ENCODE measurements at regions not wholly inside any gene's neighbourhood (a gene's known extent, or its start where the extent isn't known, plus 50 kb on each side); places are given as distances from the start of the nearest gene placed in this dataset.

- DNase-seq = no peak
These were observed 183.4 kb downstream of the SH2D1A start for GRCh38 chrX:124529786-124530185.

DNA sequence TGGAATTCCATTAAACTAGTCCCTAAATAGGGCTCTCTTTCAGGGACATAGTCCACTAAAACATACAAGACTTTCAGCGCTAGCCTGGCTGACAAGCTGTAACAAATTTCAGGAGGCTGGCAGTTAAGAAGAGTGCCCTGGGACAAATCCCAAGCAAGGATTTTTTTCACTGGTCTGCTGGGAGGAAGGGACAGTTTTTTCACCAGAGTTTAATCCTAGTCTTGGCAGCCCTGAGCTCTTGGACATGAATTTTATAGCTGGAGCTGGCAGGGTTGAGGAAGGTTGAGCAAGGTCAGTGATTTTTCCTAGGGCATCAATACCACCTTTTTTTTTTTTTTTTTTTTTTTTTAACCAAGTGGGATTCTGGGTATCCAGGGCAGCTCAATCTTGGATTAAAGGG, 184.4 kb downstream of the SH2D1A start:
- no peak for DNase-seq

DNA sequence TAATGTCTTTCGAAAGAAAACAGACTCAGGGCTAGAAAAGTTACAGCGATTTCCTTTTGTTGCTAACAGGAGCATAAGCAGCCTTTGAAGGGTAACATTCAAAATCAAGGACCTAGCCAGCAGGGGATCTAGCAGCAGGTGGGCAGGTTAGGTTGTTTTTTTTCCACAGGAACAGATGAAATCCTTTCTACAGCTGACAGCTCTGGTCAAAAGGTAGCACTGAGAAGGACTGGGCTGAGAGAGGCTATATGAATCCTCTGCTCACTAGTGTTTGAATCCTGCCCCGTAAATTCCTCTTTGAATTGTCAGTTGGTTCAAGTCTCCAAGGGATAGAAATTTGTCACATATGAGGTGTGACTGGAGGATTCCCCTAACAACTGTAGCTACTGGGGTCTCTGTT, 188.2 kb downstream of the SH2D1A start:
- DNase-seq = no peak

- no peak for DNase-seq
These were observed 194.1 kb downstream of the SH2D1A start for GRCh38 chrX:124540474-124540873.

- no peak for DNase-seq
These were observed 202.2 kb downstream of the SH2D1A start for GRCh38 chrX:124548571-124548970.

DNA sequence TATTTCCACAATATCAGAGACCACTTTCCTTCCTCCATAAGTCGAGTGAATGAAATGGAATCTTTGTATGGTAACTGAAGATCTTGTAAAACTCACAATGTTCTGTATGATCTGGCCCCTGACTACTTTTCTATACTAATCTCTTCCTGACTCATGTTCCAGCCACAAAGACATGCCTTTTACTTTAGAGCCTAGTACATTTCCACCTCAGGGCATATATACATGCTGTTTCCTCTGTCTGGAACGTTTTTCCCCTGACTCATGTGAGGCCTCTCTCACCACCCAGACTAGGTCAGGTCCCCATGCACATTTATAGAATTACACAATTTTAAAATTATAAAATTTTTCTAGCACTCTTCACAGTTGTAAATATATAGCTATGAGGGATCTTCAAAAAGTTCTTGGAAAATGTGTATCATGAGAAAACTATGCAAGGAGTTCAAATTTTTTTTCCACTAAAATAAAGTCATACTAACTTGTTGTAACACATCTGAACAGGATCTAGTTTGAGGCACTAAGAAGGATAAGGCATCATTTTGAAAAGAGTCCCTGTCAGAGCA, 208.8 kb downstream of the SH2D1A start:
- DNase-seq = no peak

DNA sequence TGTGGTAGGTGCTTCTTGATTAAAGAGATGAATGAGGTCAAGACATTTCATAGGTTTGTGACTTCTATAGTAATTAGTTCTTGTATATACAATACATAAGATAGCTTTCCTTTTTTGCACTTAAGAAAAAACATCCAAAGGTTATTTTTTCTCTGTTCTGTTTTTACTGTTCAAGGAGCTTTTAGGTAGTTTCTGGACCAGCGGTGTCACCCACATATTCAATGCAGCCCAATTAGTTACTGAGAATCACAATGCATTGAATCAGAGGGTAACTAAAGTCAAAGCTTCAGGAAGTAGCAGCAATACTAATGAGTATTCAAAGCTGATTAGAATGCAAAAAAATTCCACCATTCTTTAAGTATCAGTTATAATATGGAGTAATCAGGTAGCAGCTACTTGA, 211.6 kb downstream of the SH2D1A start:
- DNase-seq = no peak

GRCh38 chrX:124573468-124573867, 227.1 kb downstream of the SH2D1A start:
- no peak for DNase-seq

GRCh38 chrX:124592744-124593143, 246.4 kb downstream of the SH2D1A start:
- no peak for DNase-seq

- DNase-seq = no peak
These were observed 247.8 kb downstream of the SH2D1A start for GRCh38 chrX:124594017-124594651.

DNA sequence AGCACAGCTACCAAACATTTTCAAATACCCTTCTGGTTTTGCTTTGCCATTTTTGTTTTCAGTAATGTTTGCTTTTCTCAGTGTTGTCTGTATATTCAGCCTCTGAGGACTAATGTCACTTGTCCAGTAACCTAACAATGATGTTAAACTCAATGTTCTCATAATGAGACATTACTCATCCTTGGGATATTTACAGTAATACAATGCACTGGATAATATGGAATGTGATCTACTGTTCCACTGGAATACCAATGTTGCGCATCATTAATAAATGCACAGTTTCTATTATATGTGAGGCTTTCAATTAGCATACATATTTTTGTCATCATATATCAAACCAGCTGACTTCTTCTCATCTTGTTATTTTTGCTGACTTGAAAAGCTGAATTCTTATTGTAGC, 259.1 kb downstream of the SH2D1A start:
- DNase-seq = no peak

- DNase-seq = no peak
These were observed 260.4 kb downstream of the SH2D1A start for GRCh38 chrX:124606724-124607123.

DNA sequence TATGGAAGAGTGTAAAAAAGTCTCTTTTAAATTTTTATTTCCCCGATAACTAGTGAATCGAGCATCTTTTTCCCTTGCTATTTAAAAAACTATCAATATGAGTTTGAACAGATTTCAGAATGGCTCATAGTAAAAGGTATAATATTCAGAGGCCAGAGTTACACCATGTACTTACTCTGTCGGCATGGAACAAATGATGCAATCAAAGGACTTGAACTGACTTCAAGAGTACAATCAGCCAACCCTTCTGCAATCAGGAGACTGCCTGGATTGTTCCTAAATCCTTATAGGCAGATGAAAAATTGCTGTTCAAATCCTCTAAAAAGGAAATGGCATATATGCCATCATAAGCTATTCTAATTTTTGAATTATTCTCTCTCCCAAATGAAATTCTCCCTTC, 273.3 kb downstream of the SH2D1A start:
- no peak for DNase-seq

DNA sequence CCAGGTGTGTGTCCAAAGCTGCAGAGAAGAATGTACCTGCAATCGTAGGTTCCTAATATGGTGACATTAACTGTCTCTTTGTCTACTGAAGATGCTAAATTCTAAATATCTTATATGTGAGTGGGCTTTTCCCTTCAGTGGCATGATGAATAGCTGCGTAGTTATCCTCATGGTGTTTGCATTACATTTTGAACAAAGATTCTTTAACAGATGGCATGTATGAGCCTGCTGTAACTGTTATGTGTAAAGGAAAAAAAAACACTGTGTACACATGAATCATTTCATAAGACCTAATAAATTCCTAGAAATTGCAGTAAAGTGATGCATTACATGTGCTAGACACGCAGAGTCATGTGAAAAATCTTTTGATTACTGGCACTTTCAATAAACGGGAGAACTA, 288.0 kb downstream of the SH2D1A start:
- DNase-seq = no peak

DNA sequence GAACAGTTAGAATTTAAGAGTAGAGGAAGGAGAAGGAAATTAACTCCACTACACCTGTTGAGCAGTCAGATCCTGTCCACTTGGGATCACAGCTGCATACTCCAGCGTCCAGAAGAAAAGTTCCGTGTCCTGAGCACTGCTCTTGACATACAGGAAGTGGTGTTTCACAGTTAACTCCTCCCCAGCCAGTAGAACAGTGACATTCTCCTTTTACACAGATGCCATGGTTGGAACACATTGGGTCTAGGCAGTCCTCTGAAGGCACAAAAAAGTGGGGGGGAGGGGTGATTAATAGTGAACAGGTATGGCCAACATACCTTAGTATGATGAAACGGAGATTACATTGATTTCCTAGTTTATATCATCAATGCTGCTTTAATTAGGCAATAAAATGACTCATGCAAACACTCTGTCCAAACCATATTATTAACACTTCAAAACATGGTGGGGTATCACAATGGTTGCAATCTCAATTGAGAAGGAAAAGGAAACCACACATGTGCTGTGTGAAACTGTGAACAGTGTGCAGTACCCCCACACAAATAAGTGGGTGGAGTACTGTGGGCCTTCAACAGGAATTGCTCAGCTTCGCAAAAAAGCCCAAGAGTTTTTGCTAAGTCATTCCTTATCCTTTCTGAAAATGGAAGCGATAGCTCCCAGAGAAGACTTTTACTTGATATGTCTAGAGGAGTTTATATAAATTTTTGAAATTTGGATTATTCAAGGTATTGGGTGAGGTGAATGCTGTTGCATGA, 295.6 kb downstream of the SH2D1A start:
- DNase-seq = no peak

GRCh38 chrX:124646403-124646802, 300.0 kb downstream of the SH2D1A start:
- no peak for DNase-seq

DNA sequence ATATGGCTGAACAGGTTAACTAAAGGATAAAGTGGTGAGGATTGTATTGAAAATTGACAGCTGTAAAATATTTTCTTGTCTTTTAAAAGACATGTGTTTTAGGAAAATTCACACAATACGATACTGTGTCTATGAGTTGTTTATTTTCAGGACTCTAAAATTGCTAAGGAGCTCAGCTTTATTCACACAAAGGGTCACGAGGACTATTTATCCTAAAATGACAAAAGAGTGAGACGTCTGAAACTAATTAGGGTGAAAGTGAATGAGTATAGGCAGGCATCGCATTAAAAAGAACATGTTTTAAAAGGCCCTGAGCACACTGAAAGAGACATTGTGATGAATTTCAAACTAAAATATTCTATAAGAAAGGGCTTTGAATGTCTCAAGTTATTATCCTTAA, 304.7 kb downstream of the SH2D1A start:
- DNase-seq = no peak

DNA sequence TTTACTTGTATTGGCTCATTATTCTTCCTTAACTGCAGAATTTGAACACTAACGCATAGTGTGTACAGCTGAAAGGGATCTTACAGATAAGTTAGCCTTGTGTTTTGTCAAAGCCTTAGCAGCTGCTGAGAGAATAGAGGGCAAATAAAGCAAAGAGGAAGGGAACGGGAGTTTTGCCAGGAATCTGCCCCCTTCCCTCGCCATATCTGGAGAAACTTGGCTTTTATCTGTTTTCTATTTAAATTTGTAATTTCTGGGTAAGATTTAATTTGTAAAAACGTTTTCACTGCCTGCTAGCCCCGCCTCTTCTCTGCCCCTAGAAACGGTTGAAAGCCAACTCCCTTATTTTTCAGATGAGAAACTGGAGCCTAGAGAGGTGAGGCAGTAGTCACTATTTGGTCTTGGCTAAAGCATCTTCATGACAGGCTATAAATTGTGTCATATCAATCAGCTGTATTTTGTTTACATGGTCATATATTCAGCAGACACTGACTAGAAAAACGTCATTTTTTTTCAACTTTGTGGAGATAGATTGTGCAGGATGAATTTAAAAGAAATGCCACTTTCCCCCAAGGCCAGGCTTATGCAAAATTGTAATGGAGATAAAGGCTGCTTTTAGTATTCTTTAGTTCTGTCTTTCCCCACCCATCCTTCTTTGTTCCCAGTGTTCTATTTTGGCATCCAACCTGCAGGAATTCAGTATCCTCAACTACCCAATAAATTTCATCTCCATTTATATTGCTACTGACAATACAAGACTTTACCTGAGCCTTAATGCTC, 319.4 kb downstream of the SH2D1A start:
- no peak for DNase-seq

- no peak for DNase-seq
These were observed 332.8 kb downstream of the SH2D1A start for GRCh38 chrX:124679199-124679598.

GRCh38 chrX:124680287-124680686, 333.9 kb downstream of the SH2D1A start:
- DNase-seq = no peak

DNA sequence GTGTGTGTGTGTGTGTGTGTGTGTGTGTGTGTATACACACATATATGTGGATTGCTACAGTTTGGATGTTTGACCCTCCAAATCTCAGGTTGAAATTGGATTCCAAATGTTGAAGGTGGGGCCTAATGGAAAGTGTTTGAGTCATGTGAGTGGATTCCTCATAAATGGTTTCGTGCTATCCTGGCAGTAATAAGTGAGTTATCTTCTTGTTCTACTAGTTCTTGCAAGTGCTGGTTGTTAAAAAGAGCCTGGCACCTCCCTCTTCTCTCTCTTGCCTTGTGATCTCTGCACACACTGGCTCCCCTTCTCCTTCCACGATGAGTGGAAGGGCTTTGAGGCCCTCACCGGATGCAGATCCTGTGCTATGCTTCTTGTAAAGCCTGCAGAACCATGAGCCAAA, 344.1 kb downstream of the SH2D1A start:
- DNase-seq = no peak

DNA sequence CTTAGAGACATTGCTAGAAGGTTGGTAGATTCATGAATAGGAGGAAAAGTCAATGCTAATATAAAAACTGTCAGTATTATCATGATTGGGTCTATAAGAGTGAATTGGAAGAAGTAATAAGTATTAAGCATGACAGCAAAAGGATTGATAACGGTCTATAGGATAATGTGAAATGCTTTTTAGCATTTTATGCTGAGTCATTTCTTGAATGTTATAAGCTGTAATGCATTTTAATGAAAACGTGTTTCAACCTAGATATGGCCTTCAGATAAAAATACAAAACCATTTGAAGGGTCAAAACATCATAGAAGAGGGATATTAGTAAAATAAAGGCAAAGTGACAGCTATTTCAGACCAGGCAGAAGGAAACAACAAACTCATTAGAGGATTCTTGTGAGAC, 353.5 kb downstream of the SH2D1A start:
- no peak for DNase-seq

DNA sequence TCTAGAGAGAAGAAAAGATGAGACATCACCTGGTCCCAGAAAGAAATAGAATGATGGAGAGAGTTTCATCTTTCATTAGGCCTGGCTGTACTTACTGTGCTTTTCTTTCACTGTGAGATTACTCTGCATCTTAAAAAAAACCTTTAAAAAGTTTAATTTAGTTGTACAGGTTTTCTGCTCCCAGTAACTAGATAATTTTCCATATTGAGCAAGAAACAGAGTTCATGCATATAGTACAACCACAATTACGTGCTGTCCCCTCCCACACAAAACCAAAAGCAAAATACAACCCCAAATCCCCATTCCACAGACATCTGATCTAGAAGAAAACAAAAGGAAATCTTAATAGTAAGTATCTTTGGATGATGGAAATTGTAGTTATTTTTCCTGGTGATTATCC, 371.2 kb downstream of the SH2D1A start:
- DNase-seq = no peak

DNA sequence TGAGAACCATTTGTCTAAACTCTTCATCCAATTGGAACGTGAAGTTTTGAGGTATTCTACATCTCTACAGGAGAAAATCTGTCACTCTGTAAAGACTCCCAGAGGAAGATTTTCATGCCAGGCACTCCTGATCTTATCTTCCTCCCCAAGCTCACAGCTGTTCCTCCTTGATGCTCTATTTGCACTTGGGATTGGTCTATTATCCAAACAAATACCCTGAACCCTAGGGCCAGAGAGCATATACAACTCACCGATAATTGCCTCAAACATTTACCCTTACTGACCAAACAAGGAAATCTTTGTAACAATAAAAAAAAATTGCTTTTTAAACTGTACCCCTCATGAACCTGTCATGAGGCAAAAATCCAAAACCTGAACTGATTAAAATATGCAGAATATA, 372.7 kb downstream of the SH2D1A start:
- no peak for DNase-seq

All from RPMI8226 (cell line).